AML-193 (cell line): ENCODE measurements at regions not wholly inside any gene's neighbourhood (a gene's known extent, or its start where the extent isn't known, plus 50 kb on each side); places are given as distances from the start of the nearest gene placed in this dataset.

ENCODE experiments used
- DNase-seq, 2 experiments: peaks; one replicate each; lab custom pipeline; 2025; lab: John Stamatoyannopoulos, UW

- DNase-seq: no peak
These were observed 337.1 kb downstream of the C16orf95 start for GRCh38 chr16:86979984-86980553.

- no peak for DNase-seq
These were observed 336.5 kb downstream of the C16orf95 start for GRCh38 chr16:86980644-86981043.

- no peak for DNase-seq
These were observed 334.9 kb downstream of the C16orf95 start for GRCh38 chr16:86982347-86982596.

GRCh38 chr16:86982912-86983311 is 334.3 kb downstream of the C16orf95 start:
- DNase-seq: no peak

GRCh38 chr16:86983621-86984020 is 333.6 kb downstream of the C16orf95 start:
- DNase-seq: no peak

GRCh38 chr16:86984343-86984742 is 332.8 kb downstream of the C16orf95 start:
- DNase-seq: no peak

- no peak for DNase-seq
These were observed 332.1 kb downstream of the C16orf95 start for GRCh38 chr16:86984991-86985647.

- no peak for DNase-seq
These were observed 331.6 kb downstream of the C16orf95 start for GRCh38 chr16:86985648-86986015.

- DNase-seq: no peak
These were observed 331.1 kb downstream of the C16orf95 start for GRCh38 chr16:86986136-86986535.

- DNase-seq: no peak
These were observed 330.2 kb downstream of the C16orf95 start for GRCh38 chr16:86986809-86987487.

GRCh38 chr16:86987746-86988670 is 329.2 kb downstream of the C16orf95 start:
- DNase-seq: no peak

- no peak for DNase-seq
These were observed 328.1 kb downstream of the C16orf95 start for GRCh38 chr16:86988920-86989696.

GRCh38 chr16:86990451-86990850 is 326.7 kb downstream of the C16orf95 start:
- no peak for DNase-seq

- no peak for DNase-seq
These were observed 325.5 kb downstream of the C16orf95 start for GRCh38 chr16:86991679-86992078.

- no peak for DNase-seq
These were observed 324.6 kb downstream of the C16orf95 start for GRCh38 chr16:86992587-86992986.

- no peak for DNase-seq
These were observed 323.6 kb downstream of the C16orf95 start for GRCh38 chr16:86993426-86994110.

GRCh38 chr16:86994215-86994614 is 323.0 kb downstream of the C16orf95 start:
- DNase-seq: no peak

GRCh38 chr16:86994651-86995171 is 322.5 kb downstream of the C16orf95 start:
- no peak for DNase-seq

GRCh38 chr16:86995456-86995855 is 321.7 kb downstream of the C16orf95 start:
- no peak for DNase-seq

GRCh38 chr16:86996081-86996480 is 321.1 kb downstream of the C16orf95 start:
- DNase-seq: no peak

- DNase-seq: no peak
These were observed 320.1 kb downstream of the C16orf95 start for GRCh38 chr16:86997058-86997457.
